Stimulated activated CD4-positive, alpha-beta T cell treated with anti-CD3 and anti-CD28 coated beads, Interleukin-15, amount 100 ng/mL, for 24 hours (primary cell): ENCODE measurements at regions not wholly inside any gene's neighbourhood (a gene's known extent, or its start where the extent isn't known, plus 50 kb on each side); places are given as distances from the start of the nearest gene placed in this dataset.

ENCODE experiments used
- DNase-seq: peaks from one replicate; pipeline ENCODE4 v3.0.0-alpha.2; 2020

- DNase-seq: no peak
These were observed 743.8 kb downstream of the FAT4 start for GRCh38 chr4:126058596-126058995.

- DNase-seq: no peak
These were observed 746.9 kb downstream of the FAT4 start for GRCh38 chr4:126061655-126062054.

- DNase-seq: no peak
These were observed 750.3 kb downstream of the FAT4 start for GRCh38 chr4:126065016-126065415.

- no peak for DNase-seq
These were observed 756.9 kb downstream of the FAT4 start for GRCh38 chr4:126071346-126072333.

- DNase-seq: no peak
These were observed 766.6 kb downstream of the FAT4 start for GRCh38 chr4:126081336-126081735.

- DNase-seq: no peak
These were observed 771.3 kb downstream of the FAT4 start for GRCh38 chr4:126086041-126086440.

- DNase-seq: no peak
These were observed 772.3 kb downstream of the FAT4 start for GRCh38 chr4:126087101-126087500.

GRCh38 chr4:126097155-126097799, 782.5 kb downstream of the FAT4 start:
- no peak for DNase-seq

- DNase-seq: no peak
These were observed 791.9 kb downstream of the FAT4 start for GRCh38 chr4:126106658-126107057.

GRCh38 chr4:126109836-126110235, 795.1 kb downstream of the FAT4 start:
- DNase-seq: no peak

- DNase-seq: no peak
These were observed 798.3 kb downstream of the FAT4 start for GRCh38 chr4:126113058-126113457.

GRCh38 chr4:126123611-126124325, 809.0 kb downstream of the FAT4 start:
- no peak for DNase-seq

GRCh38 chr4:126124818-126125217, 810.1 kb downstream of the FAT4 start:
- DNase-seq: no peak

GRCh38 chr4:126130215-126130614, 815.5 kb downstream of the FAT4 start:
- DNase-seq: no peak

GRCh38 chr4:126136922-126137781, 822.4 kb downstream of the FAT4 start:
- DNase-seq: no peak

- DNase-seq: no peak
These were observed 823.0 kb downstream of the FAT4 start for GRCh38 chr4:126137782-126138170.

GRCh38 chr4:126144543-126145237, 829.9 kb downstream of the FAT4 start:
- no peak for DNase-seq

- no peak for DNase-seq
These were observed 853.7 kb downstream of the FAT4 start for GRCh38 chr4:126168484-126168883.

GRCh38 chr4:126172126-126172525, 857.4 kb downstream of the FAT4 start:
- DNase-seq: no peak

- no peak for DNase-seq
These were observed 859.9 kb downstream of the FAT4 start for GRCh38 chr4:126174627-126175026.

- no peak for DNase-seq
These were observed 865.9 kb downstream of the FAT4 start for GRCh38 chr4:126180642-126181041.

GRCh38 chr4:126182336-126182735, 867.6 kb downstream of the FAT4 start:
- no peak for DNase-seq
